Activated T-cell treated with anti-CD3 and anti-CD28 coated beads, Interleukin-2, amount 50 U/mL, for 72 hours (primary cell): ENCODE measurements at regions not wholly inside any gene's neighbourhood (a gene's known extent, or its start where the extent isn't known, plus 50 kb on each side); places are given as distances from the start of the nearest gene placed in this dataset.

Source experiments
- ATAC-seq, 2 donors: fragments of 150-1000 bp; cut with Tn5 transposase; replicated peaks in 1 of 2; 2 replicates each; pipeline ENCODE4 v1.10.0; 2021; ENCODE audit warnings: moderate library complexity in 2 of 2, mild to moderate bottlenecking in 1 of 2
- DNase-seq, 2 donors: peaks; one replicate each; pipeline ENCODE4 v3.0.0; 2021 to 2022; ENCODE audit warnings: mixed read lengths in 1 of 2
- H3K27ac Mint-ChIP-seq: one replicate; pipeline ENCODE4 v1.8.0; 2022; ENCODE audit warnings: mild to moderate bottlenecking, moderate library complexity, mixed read lengths
- H3K27me3 Mint-ChIP-seq: one replicate; pipeline ENCODE4 v1.8.0; 2022; ENCODE audit warnings: low read depth, mixed read lengths
- H3K36me3 Mint-ChIP-seq, 2 donors: one replicate each; pipeline ENCODE4 v1.8.0; 2022; ENCODE audit warnings: mixed read lengths in 2 of 2, mild to moderate bottlenecking in 1 of 2; ENCODE audit not compliant: insufficient read depth in 2 of 2
- H3K4me1 Mint-ChIP-seq: one replicate; pipeline ENCODE4 v1.8.0; 2022; ENCODE audit warnings: low read depth, mixed read lengths
- H3K4me3 Mint-ChIP-seq, 2 donors: one replicate each; pipeline ENCODE4 v1.8.0; 2022; ENCODE audit warnings: mild to moderate bottlenecking in 2 of 2, mixed read lengths in 2 of 2, moderate library complexity in 2 of 2
- H3K9me3 Mint-ChIP-seq, 2 donors: one replicate each; pipeline ENCODE4 v1.8.0; 2022; ENCODE audit warnings: mixed read lengths in 2 of 2

- H3K27me3 Mint-ChIP-seq: no peaks in the 10 kb centered on the region
- H3K4me1 Mint-ChIP-seq: no peaks in the 10 kb centered on the region
- H3K36me3 Mint-ChIP-seq: peaks cover 0 to 3% of the 10 kb centered on the region in 2 donors
- no peak for ATAC-seq
- no peak for DNase-seq
- H3K9me3 Mint-ChIP-seq: peaks cover 3 to 9% of the 10 kb centered on the region in 2 donors
- no peak overlapping the region for H3K27ac Mint-ChIP-seq
- H3K4me3 Mint-ChIP-seq: no peak overlapping the region
These were observed 393.6 kb downstream of the BTBD3 start for GRCh38 chr20:12311094-12311865.

DNA sequence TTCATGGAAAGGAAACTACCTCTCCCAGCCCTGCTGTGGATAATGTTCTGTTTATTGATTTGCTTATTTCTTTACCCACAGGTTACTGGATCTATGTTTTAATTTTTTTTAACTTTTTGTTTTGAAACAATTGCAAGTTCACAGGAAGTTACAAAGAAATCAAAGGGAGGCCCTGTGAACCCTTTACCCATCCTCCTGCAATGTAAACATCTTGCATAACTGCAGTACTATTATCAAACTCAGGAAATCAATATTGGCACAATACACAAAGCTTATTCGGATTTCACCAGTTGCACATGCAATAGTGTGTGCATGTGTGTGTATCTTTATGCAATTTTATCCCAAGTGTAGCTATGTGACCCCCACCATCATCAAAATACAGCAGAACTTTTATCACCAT, 398.0 kb downstream of the BTBD3 start:
- Mint-ChIP-seq H3K4me1 (no peaks in the 10 kb centered on the region), H3K36me3 (peaks cover 0 to 3% of the 10 kb centered on the region in 2 donors), H3K27me3 (no peaks in the 10 kb centered on the region), H3K27ac (no peak overlapping the region), H3K4me3 (no peak overlapping the region), H3K9me3 (peaks cover 4 to 10% of the 10 kb centered on the region in 2 donors)
- ATAC-seq: no peak
- DNase-seq: no peak

- no peak overlapping the region for H3K27ac Mint-ChIP-seq
- peaks cover 0 to 3% of the 10 kb centered on the region in 2 donors for H3K36me3 Mint-ChIP-seq
- no peak overlapping the region for H3K4me3 Mint-ChIP-seq
- H3K4me1 Mint-ChIP-seq: no peaks in the 10 kb centered on the region
- DNase-seq (no peak), ATAC-seq (no peak)
- H3K27me3 Mint-ChIP-seq: no peaks in the 10 kb centered on the region
- H3K9me3 Mint-ChIP-seq: peaks cover 6 to 11% of the 10 kb centered on the region in 2 donors
These were observed 399.1 kb downstream of the BTBD3 start for GRCh38 chr20:12316794-12317193.

DNA sequence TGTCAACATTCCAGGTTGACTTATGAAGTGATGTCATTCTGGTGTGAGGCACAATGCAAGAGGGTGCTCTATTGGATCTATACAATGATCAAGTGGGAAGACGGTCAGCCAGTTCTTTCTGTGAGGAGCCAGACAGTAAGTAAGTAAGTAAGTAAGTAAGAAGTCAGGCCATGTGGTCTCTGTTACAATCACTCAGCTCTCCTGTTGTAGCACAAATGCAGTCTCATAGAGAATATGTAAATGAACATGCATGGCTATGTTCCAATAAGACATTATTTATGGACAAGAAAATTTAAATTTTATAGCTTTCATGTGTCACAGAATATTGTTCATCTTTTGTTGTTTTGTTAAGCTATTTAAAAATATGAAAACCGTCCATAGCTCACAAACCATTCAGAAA, 399.7 kb downstream of the BTBD3 start:
- H3K4me1 Mint-ChIP-seq: no peaks in the 10 kb centered on the region
- no peaks in the 10 kb centered on the region for H3K27me3 Mint-ChIP-seq
- peaks cover 0 to 3% of the 10 kb centered on the region in 2 donors for H3K36me3 Mint-ChIP-seq
- DNase-seq (no peak), ATAC-seq (no peak)
- H3K9me3 Mint-ChIP-seq: peaks cover 6 to 11% of the 10 kb centered on the region in 2 donors
- no peak overlapping the region for H3K27ac Mint-ChIP-seq
- no peak overlapping the region for H3K4me3 Mint-ChIP-seq

DNA sequence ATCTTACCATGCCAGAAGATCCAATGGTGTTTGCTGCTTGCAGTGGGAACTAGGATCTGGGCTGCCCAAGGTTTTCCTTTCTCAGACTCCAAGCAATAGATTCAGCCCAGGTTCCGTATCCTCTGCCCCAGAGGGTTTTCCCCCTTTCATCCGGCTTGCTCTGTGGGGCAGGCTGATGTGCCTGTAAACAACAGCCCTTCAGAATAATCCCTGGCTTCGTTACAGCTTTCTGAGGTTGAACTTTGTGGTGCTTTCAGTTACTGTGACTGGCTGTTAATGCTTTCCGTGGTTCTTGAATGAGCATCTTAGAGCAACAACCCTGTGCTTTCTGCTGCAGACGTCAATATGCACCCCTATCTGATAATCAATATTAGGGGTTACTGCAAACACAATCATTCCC, 400.4 kb downstream of the BTBD3 start:
- H3K4me1 Mint-ChIP-seq: no peaks in the 10 kb centered on the region
- ATAC-seq (no peak), DNase-seq (no peak)
- H3K9me3 Mint-ChIP-seq: peaks cover 6 to 11% of the 10 kb centered on the region in 2 donors
- H3K27me3 Mint-ChIP-seq: no peaks in the 10 kb centered on the region
- no peak overlapping the region for H3K27ac Mint-ChIP-seq
- H3K36me3 Mint-ChIP-seq: peaks cover 0 to 3% of the 10 kb centered on the region in 2 donors
- no peak overlapping the region for H3K4me3 Mint-ChIP-seq

DNA sequence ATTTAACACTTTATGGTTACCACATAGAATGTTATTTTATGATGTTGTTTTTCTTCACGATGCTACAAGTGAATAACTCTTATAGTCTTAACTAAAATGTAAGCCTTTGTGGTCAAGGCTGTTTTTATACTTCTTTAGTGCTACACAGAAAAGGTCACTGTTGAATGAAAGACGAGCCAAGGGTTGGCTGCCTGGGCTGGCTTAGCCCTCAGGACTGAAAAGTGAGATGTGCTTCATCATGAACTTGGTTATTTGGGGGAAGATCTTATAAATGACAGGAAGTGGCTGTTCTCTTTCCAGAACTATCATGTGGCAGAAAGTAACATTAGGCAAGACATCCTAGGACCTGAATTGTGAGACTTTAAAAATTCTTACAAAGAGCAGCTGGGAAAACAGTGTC, 404.0 kb downstream of the BTBD3 start:
- ATAC-seq (no peak), DNase-seq (no peak)
- Mint-ChIP-seq H3K4me1 (no peaks in the 10 kb centered on the region), H3K27ac (no peak overlapping the region), H3K27me3 (no peaks in the 10 kb centered on the region), H3K4me3 (no peak overlapping the region), H3K9me3 (peaks cover 3 to 9% of the 10 kb centered on the region in 2 donors), H3K36me3 (no peaks in the 10 kb centered on the region)

DNA sequence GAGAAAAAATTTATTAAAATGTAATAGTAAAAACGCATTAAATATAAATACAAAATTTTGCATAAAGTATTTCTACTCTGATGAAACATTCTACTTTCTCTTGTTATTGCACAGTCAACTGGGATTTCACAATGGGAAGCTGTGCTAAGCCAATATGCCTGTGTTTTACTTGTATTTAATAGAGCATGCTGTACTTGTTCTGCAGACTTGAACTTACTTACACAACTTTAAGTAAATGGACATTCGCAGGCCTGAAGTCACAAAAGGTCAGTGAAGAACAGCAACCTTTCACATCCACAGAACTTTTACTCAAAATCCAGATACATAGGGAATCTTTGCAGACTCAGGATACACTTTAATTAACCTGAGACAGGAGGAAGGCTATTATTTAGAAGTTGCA, 409.5 kb downstream of the BTBD3 start:
- ATAC-seq: no peak
- Mint-ChIP-seq H3K36me3 (peaks cover 0 to 1% of the 10 kb centered on the region in 2 donors), H3K9me3 (peaks cover 5 to 8% of the 10 kb centered on the region in 2 donors), H3K27ac (no peak overlapping the region), H3K4me1 (no peaks in the 10 kb centered on the region), H3K4me3 (no peak overlapping the region), H3K27me3 (no peaks in the 10 kb centered on the region)
- no peak for DNase-seq

DNA sequence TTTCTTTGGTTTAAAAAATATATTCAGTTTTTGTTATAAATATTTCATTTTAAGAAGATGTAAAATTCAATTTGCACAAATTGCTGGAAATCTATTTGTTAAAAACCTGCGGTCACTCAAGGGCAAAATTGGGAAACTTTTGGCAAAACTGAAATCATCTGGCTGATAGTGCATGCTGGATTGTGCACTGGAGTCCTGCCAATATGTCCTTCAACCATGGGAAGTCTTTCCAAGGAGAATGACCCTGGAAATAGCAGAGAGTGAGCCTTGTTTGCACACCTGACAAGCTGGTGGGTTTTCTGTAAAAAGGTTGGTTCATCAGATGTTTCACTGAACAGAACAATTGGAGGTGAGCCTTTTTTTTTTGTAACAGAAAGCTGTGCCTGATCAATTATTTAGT, 413.5 kb downstream of the BTBD3 start:
- H3K36me3 Mint-ChIP-seq: peaks cover 0 to 1% of the 10 kb centered on the region in 2 donors
- no peak for ATAC-seq
- DNase-seq: no peak
- no peaks in the 10 kb centered on the region for H3K27me3 Mint-ChIP-seq
- H3K4me3 Mint-ChIP-seq: no peak overlapping the region
- no peaks in the 10 kb centered on the region for H3K4me1 Mint-ChIP-seq
- peaks cover 6 to 11% of the 10 kb centered on the region in 2 donors for H3K9me3 Mint-ChIP-seq
- H3K27ac Mint-ChIP-seq: no peak overlapping the region

DNA sequence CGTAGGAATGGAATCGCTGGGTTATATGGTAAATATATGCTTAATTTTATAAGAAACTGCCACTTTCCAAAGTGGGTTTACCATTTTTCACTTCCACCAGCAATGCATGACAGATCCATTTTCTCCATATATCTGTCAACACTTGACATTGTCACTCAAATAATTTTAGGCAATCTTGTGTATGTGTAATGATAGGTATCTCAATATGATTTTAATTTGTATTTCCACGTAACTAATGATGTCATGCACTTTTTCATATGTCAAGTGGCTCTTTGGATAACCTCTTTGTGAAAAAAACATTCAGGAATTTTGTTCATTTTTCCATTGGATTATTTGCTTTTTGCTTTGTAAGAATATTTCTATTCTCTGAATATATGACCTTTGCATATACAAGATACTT, 419.9 kb downstream of the BTBD3 start:
- H3K36me3 Mint-ChIP-seq: no peaks in the 10 kb centered on the region
- no peaks in the 10 kb centered on the region for H3K27me3 Mint-ChIP-seq
- H3K4me3 Mint-ChIP-seq: no peak overlapping the region

DNA sequence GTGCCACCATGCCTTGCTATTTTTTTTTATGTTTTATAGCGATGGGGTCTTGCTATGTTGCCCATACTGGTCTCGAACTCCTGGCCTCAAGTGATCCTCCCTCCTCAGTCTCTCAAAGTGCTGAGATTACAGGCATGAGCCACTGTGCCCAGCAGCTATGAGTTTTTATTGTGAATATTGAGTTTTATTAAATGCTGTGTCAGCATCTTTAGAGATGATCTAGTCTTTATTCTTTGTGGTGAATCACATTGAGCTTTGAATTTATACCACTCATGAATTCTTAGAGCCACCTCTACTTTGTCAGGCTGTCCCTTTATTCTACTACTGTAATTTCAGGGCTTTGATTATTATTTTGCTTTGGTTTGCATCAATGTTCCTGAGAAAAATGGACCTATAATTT, 428.3 kb downstream of the BTBD3 start:
- Mint-ChIP-seq H3K27me3 (no peaks in the 10 kb centered on the region), H3K4me1 (no peaks in the 10 kb centered on the region), H3K27ac (no peak overlapping the region), H3K4me3 (no peak overlapping the region), H3K9me3 (peaks cover 3 to 9% of the 10 kb centered on the region in 2 donors), H3K36me3 (no peaks in the 10 kb centered on the region)
- ATAC-seq (no peak), DNase-seq (no peak)

More for the DNA sequence above, 419.9 kb downstream of the BTBD3 start:
- H3K9me3 Mint-ChIP-seq: peaks cover 2 to 12% of the 10 kb centered on the region in 2 donors
- H3K27ac Mint-ChIP-seq: no peak overlapping the region
- no peak for DNase-seq
- H3K4me1 Mint-ChIP-seq: no peaks in the 10 kb centered on the region
- ATAC-seq: no peak

DNA sequence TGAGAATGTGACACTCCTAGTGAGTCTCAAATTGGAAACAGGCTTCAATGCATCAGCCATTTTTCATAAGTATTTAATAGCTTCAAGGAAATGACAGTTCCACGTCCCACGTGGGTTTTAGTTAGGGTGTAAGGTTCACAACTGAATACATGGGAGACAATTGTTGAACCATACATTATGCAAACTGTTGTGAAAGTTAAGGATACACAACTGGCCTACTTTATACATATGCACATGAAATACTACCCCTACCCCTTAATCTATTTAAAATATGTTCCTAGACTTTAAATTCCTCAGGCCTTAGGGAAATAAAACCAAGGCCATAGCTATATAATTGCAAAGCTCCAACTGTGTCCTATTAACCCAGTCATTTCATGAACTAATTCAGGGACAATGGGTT, 436.1 kb downstream of the BTBD3 start:
- Mint-ChIP-seq H3K4me3 (no peak overlapping the region), H3K27me3 (no peaks in the 10 kb centered on the region), H3K27ac (no peak overlapping the region), H3K4me1 (no peaks in the 10 kb centered on the region), H3K36me3 (peaks cover 0 to 2% of the 10 kb centered on the region in 2 donors), H3K9me3 (peaks cover 5 to 8% of the 10 kb centered on the region in 2 donors)
- DNase-seq (no peak), ATAC-seq (no peak)

DNA sequence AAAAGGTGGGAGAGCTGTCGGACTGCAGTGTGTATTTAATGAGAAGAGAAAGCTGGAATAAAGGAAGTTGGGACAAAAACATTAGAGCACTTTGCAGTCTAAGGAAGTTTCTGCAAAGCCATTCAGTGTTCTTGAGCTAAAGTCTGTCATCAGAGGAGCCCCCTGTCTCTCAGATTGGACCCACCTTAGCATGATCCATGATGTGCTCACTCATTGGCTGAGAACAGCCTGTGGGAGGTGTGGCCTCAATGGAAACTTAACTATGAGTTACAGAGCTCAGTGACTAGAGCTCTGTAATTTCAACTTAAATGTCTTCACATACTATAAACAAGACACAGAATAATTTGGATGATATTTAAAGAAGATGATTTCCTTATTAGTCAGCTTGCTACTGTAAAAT, 437.0 kb downstream of the BTBD3 start:
- no peak for DNase-seq
- no peak for ATAC-seq
- peaks cover 7 to 12% of the 10 kb centered on the region in 2 donors for H3K9me3 Mint-ChIP-seq
- no peaks in the 10 kb centered on the region for H3K27me3 Mint-ChIP-seq
- no peak overlapping the region for H3K4me3 Mint-ChIP-seq
- no peak overlapping the region for H3K27ac Mint-ChIP-seq
- H3K4me1 Mint-ChIP-seq: no peaks in the 10 kb centered on the region
- peaks cover 0 to 2% of the 10 kb centered on the region in 2 donors for H3K36me3 Mint-ChIP-seq

GRCh38 chr20:12355185-12355584, 437.5 kb downstream of the BTBD3 start:
- Mint-ChIP-seq H3K36me3 (peaks cover 0 to 2% of the 10 kb centered on the region in 2 donors), H3K4me1 (no peaks in the 10 kb centered on the region), H3K4me3 (no peak overlapping the region), H3K27me3 (no peaks in the 10 kb centered on the region), H3K27ac (no peak overlapping the region), H3K9me3 (peaks cover 7 to 12% of the 10 kb centered on the region in 2 donors)
- DNase-seq: no peak
- ATAC-seq: no peak
